Endothelial cell (in vitro differentiated cells): ENCODE measurements at regions not wholly inside any gene's neighbourhood (a gene's known extent, or its start where the extent isn't known, plus 50 kb on each side); places are given as distances from the start of the nearest gene placed in this dataset.
A peak's percentile ranks its signal among the peaks of the same experiment; 100 is the strongest.
"Not testable (repeated sequence)": the region's sequence is repeated elsewhere in the genome, so short reads cannot be mapped to it uniquely, and the experiment has no call there.

Experiments used
- DNase-seq: peaks from one replicate; pipeline ENCODE4 v3.0.0; 2021; ENCODE audit warnings: low spot score
- H3K27ac Mint-ChIP-seq: one replicate; pipeline ENCODE4 v1.8.0; 2021; ENCODE audit warnings: mixed read lengths, inconsistent platforms; ENCODE audit not compliant: unreplicated experiment
- H3K27me3 Mint-ChIP-seq: one replicate; pipeline ENCODE4 v1.8.0; 2021; ENCODE audit warnings: mild to moderate bottlenecking, moderate library complexity, mixed read lengths, inconsistent platforms; ENCODE audit not compliant: unreplicated experiment
- H3K36me3 Mint-ChIP-seq: one replicate; pipeline ENCODE4 v1.8.0; 2021; ENCODE audit warnings: mild to moderate bottlenecking, low read depth, mixed read lengths, inconsistent platforms; ENCODE audit not compliant: unreplicated experiment
- H3K4me1 Mint-ChIP-seq: one replicate; pipeline ENCODE4 v1.8.0; 2021; ENCODE audit warnings: mild to moderate bottlenecking, mixed read lengths, inconsistent platforms; ENCODE audit not compliant: unreplicated experiment
- H3K4me3 Mint-ChIP-seq: one replicate; pipeline ENCODE4 v1.8.0; 2021; ENCODE audit warnings: mild to moderate bottlenecking, mixed read lengths, inconsistent platforms; ENCODE audit not compliant: unreplicated experiment
- H3K9me3 Mint-ChIP-seq: one replicate; pipeline ENCODE4 v1.8.0; 2021; ENCODE audit warnings: mixed read lengths, inconsistent platforms; ENCODE audit not compliant: unreplicated experiment
- CTCF ChIP-seq: fragments of 200-600 bp; sonication (generic); IDR thresholded peaks from one replicate; pipeline ENCODE4 v1.5.0; 2021; ENCODE audit warnings: antibody characterized with exemption; ENCODE audit not compliant: unreplicated experiment

GRCh38 chr1:14424325-14425002, 174.0 kb upstream of the KAZN start:
- no peak overlapping the region for H3K27ac Mint-ChIP-seq
- H3K9me3 Mint-ChIP-seq, result no peaks in the 10 kb centered on the region
- DNase-seq, result no peak
- no peaks in the 10 kb centered on the region for H3K36me3 Mint-ChIP-seq
- no peak for TF ChIP-seq CTCF
- H3K4me3 Mint-ChIP-seq, result no peak overlapping the region
- H3K27me3 Mint-ChIP-seq, result peaks cover 2% of the 10 kb centered on the region
- H3K4me1 Mint-ChIP-seq, result no peaks in the 10 kb centered on the region

- no peaks in the 10 kb centered on the region for H3K9me3 Mint-ChIP-seq
- peaks cover 4% of the 10 kb centered on the region for H3K27me3 Mint-ChIP-seq
- H3K4me3 Mint-ChIP-seq, result no peak overlapping the region
- H3K4me1 Mint-ChIP-seq, result no peaks in the 10 kb centered on the region
- no peak for DNase-seq
- TF ChIP-seq CTCF, result no peak
- no peaks in the 10 kb centered on the region for H3K36me3 Mint-ChIP-seq
- H3K27ac Mint-ChIP-seq, result no peak overlapping the region
Observed at GRCh38 chr1:14426854-14427253, 171.6 kb upstream of the KAZN start.

GRCh38 chr1:14429577-14429976, 168.9 kb upstream of the KAZN start:
- H3K27ac Mint-ChIP-seq, result no peak overlapping the region
- peaks cover 12% of the 10 kb centered on the region for H3K4me1 Mint-ChIP-seq
- H3K27me3 Mint-ChIP-seq, result peaks cover 4% of the 10 kb centered on the region
- H3K4me3 Mint-ChIP-seq, result no peak overlapping the region
- no peak for DNase-seq
- H3K9me3 Mint-ChIP-seq, result no peaks in the 10 kb centered on the region
- no peaks in the 10 kb centered on the region for H3K36me3 Mint-ChIP-seq
- no peak for TF ChIP-seq CTCF

- peaks cover 27% of the 10 kb centered on the region for H3K4me1 Mint-ChIP-seq
- H3K27me3 Mint-ChIP-seq, H3K27ac Mint-ChIP-seq, H3K36me3 Mint-ChIP-seq, DNase-seq, H3K9me3 Mint-ChIP-seq, H3K4me3 Mint-ChIP-seq: not testable (repeated sequence)
Observed at GRCh38 chr1:14432728-14433127, 165.8 kb upstream of the KAZN start.

- peaks cover 1% of the 10 kb centered on the region for H3K27me3 Mint-ChIP-seq
- no peak for DNase-seq
- TF ChIP-seq CTCF, result peak; percentile 28
- H3K4me3 Mint-ChIP-seq, result no peak overlapping the region
- peaks cover 27% of the 10 kb centered on the region for H3K4me1 Mint-ChIP-seq
- no peak overlapping the region for H3K27ac Mint-ChIP-seq
- no peaks in the 10 kb centered on the region for H3K9me3 Mint-ChIP-seq
- H3K36me3 Mint-ChIP-seq, result no peaks in the 10 kb centered on the region
Observed at GRCh38 chr1:14435368-14436023, 163.0 kb upstream of the KAZN start.
